GM18909 (cell line): ENCODE measurements at regions not wholly inside any gene's neighbourhood (a gene's known extent, or its start where the extent isn't known, plus 50 kb on each side); places are given as distances from the start of the nearest gene placed in this dataset.

ENCODE experiments used
- ATAC-seq: cut with Tn5 transposase; IDR thresholded peaks from one replicate; pipeline ENCODE4 v1.9.1; 2021; ENCODE audit warnings: mild to moderate bottlenecking; ENCODE audit not compliant: unreplicated experiment, poor library complexity

- ATAC-seq = no peak
Observed at GRCh38 chr5:74364507-74364906, 276.0 kb downstream of the ENC1 start.

- no peak for ATAC-seq
Observed at GRCh38 chr5:74363603-74364205, 276.8 kb downstream of the ENC1 start.

- no peak for ATAC-seq
Observed at GRCh38 chr5:74361406-74362358, 278.8 kb downstream of the ENC1 start.

- ATAC-seq = no peak
Observed at GRCh38 chr5:74360535-74361210, 279.9 kb downstream of the ENC1 start.

GRCh38 chr5:74357827-74358226 is 282.7 kb downstream of the ENC1 start:
- no peak for ATAC-seq

GRCh38 chr5:74356009-74356695 is 284.4 kb downstream of the ENC1 start:
- ATAC-seq = no peak

GRCh38 chr5:74355041-74355824 is 285.3 kb downstream of the ENC1 start:
- no peak for ATAC-seq

GRCh38 chr5:74352256-74352655 is 288.3 kb downstream of the ENC1 start:
- ATAC-seq = no peak

GRCh38 chr5:74342948-74343682 is 297.4 kb downstream of the ENC1 start:
- no peak for ATAC-seq

- ATAC-seq = no peak
Observed at GRCh38 chr5:74342182-74342581, 298.3 kb downstream of the ENC1 start.

- ATAC-seq = no peak
Observed at GRCh38 chr5:74341221-74341620, 299.3 kb downstream of the ENC1 start.

- no peak for ATAC-seq
Observed at GRCh38 chr5:74340476-74340875, 300.1 kb downstream of the ENC1 start.

- no peak for ATAC-seq
Observed at GRCh38 chr5:74337984-74338310, 302.6 kb downstream of the ENC1 start.

- ATAC-seq = no peak
Observed at GRCh38 chr5:74337254-74337983, 303.1 kb downstream of the ENC1 start.

- no peak for ATAC-seq
Observed at GRCh38 chr5:74336297-74336696, 304.2 kb downstream of the ENC1 start.

- ATAC-seq = no peak
Observed at GRCh38 chr5:74334762-74335384, 305.7 kb downstream of the ENC1 start.

GRCh38 chr5:74334062-74334761 is 306.3 kb downstream of the ENC1 start:
- ATAC-seq = no peak

- ATAC-seq = no peak
Observed at GRCh38 chr5:74333430-74333829, 307.1 kb downstream of the ENC1 start.
